Stimulated activated effector memory CD8-positive, alpha-beta T cell treated with anti-CD3 and anti-CD28 coated beads, Interleukin-12 subunit alpha, Interleukin-12 subunit beta, amount 100 ng/mL, for 72 hours (primary cell): ENCODE measurements at regions not wholly inside any gene's neighbourhood (a gene's known extent, or its start where the extent isn't known, plus 50 kb on each side); places are given as distances from the start of the nearest gene placed in this dataset.
"Not testable (repeated sequence)": the region's sequence is repeated elsewhere in the genome, so short reads cannot be mapped to it uniquely, and the experiment has no call there.

Experiments used
- ATAC-seq: fragments of 150-1000 bp; cut with Tn5 transposase; 2 replicates; pipeline ENCODE4 v1.10.0; 2021
- DNase-seq, 2 donors: peaks; one replicate each; pipeline ENCODE4 v3.0.0; 2021 to 2022; ENCODE audit warnings: low spot score in 2 of 2
- H3K27ac Mint-ChIP-seq: one replicate; pipeline ENCODE4 v1.8.0; 2022; ENCODE audit warnings: mild to moderate bottlenecking, mixed read lengths
- H3K36me3 Mint-ChIP-seq: one replicate; pipeline ENCODE4 v1.8.0; 2022; ENCODE audit warnings: mild to moderate bottlenecking, mixed read lengths
- H3K4me1 Mint-ChIP-seq: one replicate; pipeline ENCODE4 v1.8.0; 2022; ENCODE audit warnings: mixed read lengths
- H3K4me3 Mint-ChIP-seq: one replicate; pipeline ENCODE4 v1.8.0; 2022; ENCODE audit warnings: mild to moderate bottlenecking, mixed read lengths
- H3K9me3 Mint-ChIP-seq: one replicate; pipeline ENCODE4 v1.8.0; 2022; ENCODE audit warnings: mixed read lengths

- peaks cover 23% of the 10 kb centered on the region for H3K9me3 Mint-ChIP-seq
- DNase-seq (no peak), ATAC-seq (no peak)
- H3K36me3 Mint-ChIP-seq, result no peaks in the 10 kb centered on the region
- no peak overlapping the region for H3K4me3 Mint-ChIP-seq
- H3K4me1 Mint-ChIP-seq, result no peaks in the 10 kb centered on the region
- no peak overlapping the region for H3K27ac Mint-ChIP-seq
Observed at GRCh38 chr4:64846417-64846816, 437.2 kb upstream of the TECRL start.

GRCh38 chr4:64829749-64830148 lies 420.5 kb upstream of the TECRL start:
- no peak for ATAC-seq
- H3K4me1 Mint-ChIP-seq, result no peaks in the 10 kb centered on the region
- no peaks in the 10 kb centered on the region for H3K36me3 Mint-ChIP-seq
- H3K4me3 Mint-ChIP-seq, result no peak overlapping the region
- no peak for DNase-seq
- H3K27ac Mint-ChIP-seq, result no peak overlapping the region
- peaks cover 22% of the 10 kb centered on the region for H3K9me3 Mint-ChIP-seq

GRCh38 chr4:64824591-64824990 lies 415.3 kb upstream of the TECRL start:
- Mint-ChIP-seq H3K4me3 (no peak overlapping the region), H3K27ac (no peak overlapping the region), H3K9me3 (peaks cover 17% of the 10 kb centered on the region), H3K4me1 (no peaks in the 10 kb centered on the region), H3K36me3 (no peaks in the 10 kb centered on the region)
- no peak for DNase-seq
- no peak for ATAC-seq

GRCh38 chr4:64822405-64822804 lies 413.2 kb upstream of the TECRL start:
- DNase-seq (no peak), ATAC-seq (no peak)
- no peak overlapping the region for H3K27ac Mint-ChIP-seq
- no peaks in the 10 kb centered on the region for H3K4me1 Mint-ChIP-seq
- H3K36me3 Mint-ChIP-seq, result no peaks in the 10 kb centered on the region
- H3K4me3 Mint-ChIP-seq, result no peak overlapping the region
- peaks cover 17% of the 10 kb centered on the region for H3K9me3 Mint-ChIP-seq

- H3K4me3 Mint-ChIP-seq, result no peak overlapping the region
- peaks cover 17% of the 10 kb centered on the region for H3K9me3 Mint-ChIP-seq
- H3K4me1 Mint-ChIP-seq, result no peaks in the 10 kb centered on the region
- no peak overlapping the region for H3K27ac Mint-ChIP-seq
- no peaks in the 10 kb centered on the region for H3K36me3 Mint-ChIP-seq
- no peak for DNase-seq
- ATAC-seq, result no peak
Observed at GRCh38 chr4:64821219-64821976, 412.1 kb upstream of the TECRL start.

- Mint-ChIP-seq H3K4me3 (no peak overlapping the region), H3K27ac (no peak overlapping the region), H3K9me3 (peaks cover 10% of the 10 kb centered on the region), H3K4me1 (no peaks in the 10 kb centered on the region), H3K36me3 (no peaks in the 10 kb centered on the region)
- DNase-seq, result no peak
- no peak for ATAC-seq
Observed at GRCh38 chr4:64814616-64815015, 405.4 kb upstream of the TECRL start.

GRCh38 chr4:64807821-64808220 lies 398.6 kb upstream of the TECRL start:
- no peaks in the 10 kb centered on the region for H3K36me3 Mint-ChIP-seq
- no peak for ATAC-seq
- no peaks in the 10 kb centered on the region for H3K4me1 Mint-ChIP-seq

GRCh38 chr4:64799751-64800150 lies 390.5 kb upstream of the TECRL start:
- no peaks in the 10 kb centered on the region for H3K4me1 Mint-ChIP-seq
- no peaks in the 10 kb centered on the region for H3K36me3 Mint-ChIP-seq
- peaks cover 17% of the 10 kb centered on the region for H3K9me3 Mint-ChIP-seq
- ATAC-seq, result no peak
- H3K4me3 Mint-ChIP-seq, result no peak overlapping the region
- H3K27ac Mint-ChIP-seq, result no peak overlapping the region
- DNase-seq, result no peak

More at GRCh38 chr4:64807821-64808220, 398.6 kb upstream of the TECRL start:
- no peak for DNase-seq
- Mint-ChIP-seq H3K9me3 (peaks cover 19% of the 10 kb centered on the region), H3K27ac (no peak overlapping the region), H3K4me3 (no peak overlapping the region)

GRCh38 chr4:64798828-64799227 lies 389.6 kb upstream of the TECRL start:
- ATAC-seq, H3K4me1 Mint-ChIP-seq, H3K27ac Mint-ChIP-seq, H3K4me3 Mint-ChIP-seq, H3K36me3 Mint-ChIP-seq, DNase-seq: not testable (repeated sequence)
- H3K9me3 Mint-ChIP-seq, result peaks cover 19% of the 10 kb centered on the region

GRCh38 chr4:64796581-64796980 lies 387.3 kb upstream of the TECRL start:
- Mint-ChIP-seq H3K27ac (no peak overlapping the region), H3K4me1 (no peaks in the 10 kb centered on the region), H3K4me3 (no peak overlapping the region), H3K36me3 (no peaks in the 10 kb centered on the region), H3K9me3 (peaks cover 17% of the 10 kb centered on the region)
- ATAC-seq, result no peak
- DNase-seq, result no peak

- H3K27ac Mint-ChIP-seq, result no peak overlapping the region
- no peaks in the 10 kb centered on the region for H3K36me3 Mint-ChIP-seq
- no peak overlapping the region for H3K4me3 Mint-ChIP-seq
- no peak for ATAC-seq
- DNase-seq, result no peak
- H3K4me1 Mint-ChIP-seq, result no peaks in the 10 kb centered on the region
- H3K9me3 Mint-ChIP-seq, result peaks cover 7% of the 10 kb centered on the region
Observed at GRCh38 chr4:64784125-64784524, 374.9 kb upstream of the TECRL start.

GRCh38 chr4:64781737-64782326 lies 372.6 kb upstream of the TECRL start:
- Mint-ChIP-seq H3K36me3 (no peaks in the 10 kb centered on the region), H3K4me3 (no peak overlapping the region), H3K4me1 (no peaks in the 10 kb centered on the region), H3K27ac (no peak overlapping the region), H3K9me3 (peaks cover 7% of the 10 kb centered on the region)
- no peak for ATAC-seq
- DNase-seq, result no peak

GRCh38 chr4:64780664-64781063 lies 371.4 kb upstream of the TECRL start:
- no peak for ATAC-seq
- no peak overlapping the region for H3K27ac Mint-ChIP-seq

GRCh38 chr4:64777286-64777685 lies 368.0 kb upstream of the TECRL start:
- H3K4me3 Mint-ChIP-seq, result no peak overlapping the region
- ATAC-seq (no peak), DNase-seq (no peak)
- H3K36me3 Mint-ChIP-seq, result no peaks in the 10 kb centered on the region
- H3K4me1 Mint-ChIP-seq, result no peaks in the 10 kb centered on the region
- no peak overlapping the region for H3K27ac Mint-ChIP-seq
- no peaks in the 10 kb centered on the region for H3K9me3 Mint-ChIP-seq

More at GRCh38 chr4:64780664-64781063, 371.4 kb upstream of the TECRL start:
- Mint-ChIP-seq H3K4me3 (no peak overlapping the region), H3K36me3 (no peaks in the 10 kb centered on the region), H3K9me3 (no peaks in the 10 kb centered on the region), H3K4me1 (no peaks in the 10 kb centered on the region)
- DNase-seq, result no peak

- no peak overlapping the region for H3K27ac Mint-ChIP-seq
- H3K4me1 Mint-ChIP-seq, result no peaks in the 10 kb centered on the region
- H3K4me3 Mint-ChIP-seq, result no peak overlapping the region
- ATAC-seq (no peak), DNase-seq (no peak)
- H3K9me3 Mint-ChIP-seq, result no peaks in the 10 kb centered on the region
- no peaks in the 10 kb centered on the region for H3K36me3 Mint-ChIP-seq
Observed at GRCh38 chr4:64776820-64777219, 367.6 kb upstream of the TECRL start.

GRCh38 chr4:64774626-64775025 lies 365.4 kb upstream of the TECRL start:
- H3K9me3 Mint-ChIP-seq, result no peaks in the 10 kb centered on the region
- H3K4me3 Mint-ChIP-seq, result no peak overlapping the region
- no peak overlapping the region for H3K27ac Mint-ChIP-seq
- ATAC-seq, result no peak
- no peaks in the 10 kb centered on the region for H3K4me1 Mint-ChIP-seq
- no peaks in the 10 kb centered on the region for H3K36me3 Mint-ChIP-seq
- no peak for DNase-seq
